ENCODE measurements at regions not wholly inside any gene's neighbourhood (a gene's known extent, or its start where the extent isn't known, plus 50 kb on each side); places are given as distances from the start of the nearest gene placed in this dataset.

DNA sequence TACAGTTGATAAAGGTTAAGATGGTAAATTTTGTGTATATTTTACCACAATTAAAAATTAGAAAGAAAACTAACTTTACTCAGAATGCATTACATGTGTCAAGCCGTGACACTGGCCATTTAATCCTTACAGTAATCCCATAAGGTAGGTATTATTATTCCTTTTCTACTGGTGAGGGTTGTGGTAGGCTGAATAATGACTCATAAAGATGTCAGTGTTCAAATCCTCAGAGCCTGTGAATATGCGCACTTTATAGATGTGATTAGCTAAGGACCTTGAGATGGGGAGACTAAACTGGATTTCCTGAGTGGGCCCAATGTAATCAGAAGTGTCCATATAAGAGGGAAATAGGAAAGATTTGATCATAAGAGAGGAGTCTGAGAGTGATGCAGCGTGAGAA lies 288.1 kb downstream of the TMEM167A start:
- Mint-ChIP-seq H3K9me3 (peaks cover 18% of the 10 kb centered on the region), H3K27me3 (ENCODE audit: low read depth) (no peaks in the 10 kb centered on the region), H3K27ac (no peak overlapping the region), H3K4me3 (no peak overlapping the region), H3K36me3 (0 out of 2 replicates have a peak, but pooled peaks cover 3% of the 10 kb centered on the region), H3K4me1 (peaks cover 18% of the 10 kb centered on the region)
- TF ChIP-seq NFYB (CRISPR knock-in tag; conservative IDR thresholded peaks at IDR 0.05; ENCODE audit: low read depth) = no peak
- no peak for TF ChIP-seq OVOL2 (CRISPR knock-in tag; IDR thresholded peaks at IDR 0.05; ENCODE audit: borderline replicate concordance)
- TF ChIP-seq NR1H2 (CRISPR knock-in tag; IDR thresholded peaks at IDR 0.05) = no peak
- TF ChIP-seq, protein P1, sequence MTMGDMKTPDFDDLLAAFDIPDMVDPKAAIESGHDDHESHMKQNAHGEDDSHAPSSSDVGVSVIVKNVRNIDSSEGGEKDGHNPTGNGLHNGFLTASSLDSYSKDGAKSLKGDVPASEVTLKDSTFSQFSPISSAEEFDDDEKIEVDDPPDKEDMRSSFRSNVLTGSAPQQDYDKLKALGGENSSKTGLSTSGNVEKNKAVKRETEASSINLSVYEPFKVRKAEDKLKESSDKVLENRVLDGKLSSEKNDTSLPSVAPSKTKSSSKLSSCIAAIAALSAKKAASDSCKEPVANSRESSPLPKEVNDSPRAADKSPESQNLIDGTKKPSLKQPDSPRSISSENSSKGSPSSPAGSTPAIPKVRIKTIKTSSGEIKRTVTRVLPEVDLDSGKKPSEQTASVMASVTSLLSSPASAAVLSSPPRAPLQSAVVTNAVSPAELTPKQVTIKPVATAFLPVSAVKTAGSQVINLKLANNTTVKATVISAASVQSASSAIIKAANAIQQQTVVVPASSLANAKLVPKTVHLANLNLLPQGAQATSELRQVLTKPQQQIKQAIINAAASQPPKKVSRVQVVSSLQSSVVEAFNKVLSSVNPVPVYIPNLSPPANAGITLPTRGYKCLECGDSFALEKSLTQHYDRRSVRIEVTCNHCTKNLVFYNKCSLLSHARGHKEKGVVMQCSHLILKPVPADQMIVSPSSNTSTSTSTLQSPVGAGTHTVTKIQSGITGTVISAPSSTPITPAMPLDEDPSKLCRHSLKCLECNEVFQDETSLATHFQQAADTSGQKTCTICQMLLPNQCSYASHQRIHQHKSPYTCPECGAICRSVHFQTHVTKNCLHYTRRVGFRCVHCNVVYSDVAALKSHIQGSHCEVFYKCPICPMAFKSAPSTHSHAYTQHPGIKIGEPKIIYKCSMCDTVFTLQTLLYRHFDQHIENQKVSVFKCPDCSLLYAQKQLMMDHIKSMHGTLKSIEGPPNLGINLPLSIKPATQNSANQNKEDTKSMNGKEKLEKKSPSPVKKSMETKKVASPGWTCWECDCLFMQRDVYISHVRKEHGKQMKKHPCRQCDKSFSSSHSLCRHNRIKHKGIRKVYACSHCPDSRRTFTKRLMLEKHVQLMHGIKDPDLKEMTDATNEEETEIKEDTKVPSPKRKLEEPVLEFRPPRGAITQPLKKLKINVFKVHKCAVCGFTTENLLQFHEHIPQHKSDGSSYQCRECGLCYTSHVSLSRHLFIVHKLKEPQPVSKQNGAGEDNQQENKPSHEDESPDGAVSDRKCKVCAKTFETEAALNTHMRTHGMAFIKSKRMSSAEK (CRISPR knock-in tag; IDR thresholded peaks at IDR 0.05; ENCODE audit: borderline replicate concordance) = no peak
- no peak for TF ChIP-seq FOXK1 (CRISPR knock-in tag; IDR thresholded peaks at IDR 0.05)
- no peak for TF ChIP-seq NR3C1 (CRISPR knock-in tag; conservative IDR thresholded peaks at IDR 0.05; ENCODE audit: low read depth)
- TF ChIP-seq, protein P2, sequence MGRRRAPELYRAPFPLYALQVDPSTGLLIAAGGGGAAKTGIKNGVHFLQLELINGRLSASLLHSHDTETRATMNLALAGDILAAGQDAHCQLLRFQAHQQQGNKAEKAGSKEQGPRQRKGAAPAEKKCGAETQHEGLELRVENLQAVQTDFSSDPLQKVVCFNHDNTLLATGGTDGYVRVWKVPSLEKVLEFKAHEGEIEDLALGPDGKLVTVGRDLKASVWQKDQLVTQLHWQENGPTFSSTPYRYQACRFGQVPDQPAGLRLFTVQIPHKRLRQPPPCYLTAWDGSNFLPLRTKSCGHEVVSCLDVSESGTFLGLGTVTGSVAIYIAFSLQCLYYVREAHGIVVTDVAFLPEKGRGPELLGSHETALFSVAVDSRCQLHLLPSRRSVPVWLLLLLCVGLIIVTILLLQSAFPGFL (CRISPR knock-in tag; IDR thresholded peaks at IDR 0.05; ENCODE audit: borderline replicate concordance) = no peak
- TF ChIP-seq SOX15 (CRISPR knock-in tag; IDR thresholded peaks at IDR 0.05) = no peak
- TF ChIP-seq, protein P3, sequence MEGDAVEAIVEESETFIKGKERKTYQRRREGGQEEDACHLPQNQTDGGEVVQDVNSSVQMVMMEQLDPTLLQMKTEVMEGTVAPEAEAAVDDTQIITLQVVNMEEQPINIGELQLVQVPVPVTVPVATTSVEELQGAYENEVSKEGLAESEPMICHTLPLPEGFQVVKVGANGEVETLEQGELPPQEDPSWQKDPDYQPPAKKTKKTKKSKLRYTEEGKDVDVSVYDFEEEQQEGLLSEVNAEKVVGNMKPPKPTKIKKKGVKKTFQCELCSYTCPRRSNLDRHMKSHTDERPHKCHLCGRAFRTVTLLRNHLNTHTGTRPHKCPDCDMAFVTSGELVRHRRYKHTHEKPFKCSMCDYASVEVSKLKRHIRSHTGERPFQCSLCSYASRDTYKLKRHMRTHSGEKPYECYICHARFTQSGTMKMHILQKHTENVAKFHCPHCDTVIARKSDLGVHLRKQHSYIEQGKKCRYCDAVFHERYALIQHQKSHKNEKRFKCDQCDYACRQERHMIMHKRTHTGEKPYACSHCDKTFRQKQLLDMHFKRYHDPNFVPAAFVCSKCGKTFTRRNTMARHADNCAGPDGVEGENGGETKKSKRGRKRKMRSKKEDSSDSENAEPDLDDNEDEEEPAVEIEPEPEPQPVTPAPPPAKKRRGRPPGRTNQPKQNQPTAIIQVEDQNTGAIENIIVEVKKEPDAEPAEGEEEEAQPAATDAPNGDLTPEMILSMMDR (IDR thresholded peaks at IDR 0.05) = no peak
- no peak for TF ChIP-seq EMX1 (CRISPR knock-in tag; IDR thresholded peaks at IDR 0.05)
- no peak for TF ChIP-seq MYBL2 (CRISPR knock-in tag; IDR thresholded peaks at IDR 0.05)
- no peak for TF ChIP-seq GTF2I (CRISPR knock-in tag; conservative IDR thresholded peaks at IDR 0.05)
- no peak for TF ChIP-seq PRRX2 (CRISPR knock-in tag; IDR thresholded peaks at IDR 0.05)
- TF ChIP-seq GABPB1 (CRISPR knock-in tag; IDR thresholded peaks at IDR 0.05) = no peak
- no peak for TF ChIP-seq MXD4 (CRISPR knock-in tag; IDR thresholded peaks at IDR 0.05; ENCODE audit: borderline replicate concordance)
- TF ChIP-seq, protein P4, sequence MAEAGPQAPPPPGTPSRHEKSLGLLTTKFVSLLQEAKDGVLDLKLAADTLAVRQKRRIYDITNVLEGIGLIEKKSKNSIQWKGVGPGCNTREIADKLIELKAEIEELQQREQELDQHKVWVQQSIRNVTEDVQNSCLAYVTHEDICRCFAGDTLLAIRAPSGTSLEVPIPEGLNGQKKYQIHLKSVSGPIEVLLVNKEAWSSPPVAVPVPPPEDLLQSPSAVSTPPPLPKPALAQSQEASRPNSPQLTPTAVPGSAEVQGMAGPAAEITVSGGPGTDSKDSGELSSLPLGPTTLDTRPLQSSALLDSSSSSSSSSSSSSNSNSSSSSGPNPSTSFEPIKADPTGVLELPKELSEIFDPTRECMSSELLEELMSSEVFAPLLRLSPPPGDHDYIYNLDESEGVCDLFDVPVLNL (CRISPR knock-in tag; IDR thresholded peaks at IDR 0.05; ENCODE audit: borderline replicate concordance, low read depth) = no peak
- TF ChIP-seq ZNF232 (CRISPR knock-in tag; IDR thresholded peaks at IDR 0.05) = no peak
- no peak for TF ChIP-seq RORB (CRISPR knock-in tag; IDR thresholded peaks at IDR 0.05)
- ChIA-PET POLR2A (no interaction called here), CTCF (no interaction called here)
- DNase-seq (ENCODE audit: low spot score) (no peak), ATAC-seq (no peak)

DNA sequence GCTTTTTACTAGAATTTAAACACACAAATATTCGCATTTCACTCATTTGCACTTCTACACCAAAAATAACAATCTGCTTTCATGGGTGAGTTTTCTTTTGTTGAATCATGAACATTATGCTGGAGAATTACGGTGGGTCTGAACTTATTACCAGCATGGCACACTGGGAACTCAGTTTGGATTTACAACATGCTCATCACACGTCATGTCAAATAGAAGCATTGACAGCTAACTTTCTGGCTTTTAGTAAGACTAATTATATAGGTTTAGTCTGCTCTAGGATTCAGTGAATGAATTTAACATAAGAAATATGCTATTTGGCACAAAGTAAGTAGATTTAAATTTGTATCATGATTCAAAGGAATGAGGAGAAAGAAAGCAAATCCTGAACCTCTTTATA lies 290.4 kb downstream of the TMEM167A start:
- Mint-ChIP-seq H3K36me3 (no peaks in the 10 kb centered on the region), H3K9me3 (peaks cover 10% of the 10 kb centered on the region), H3K27me3 (ENCODE audit: low read depth) (no peaks in the 10 kb centered on the region), H3K27ac (no peak overlapping the region), H3K4me3 (no peak overlapping the region), H3K4me1 (peaks cover 18% of the 10 kb centered on the region)
- ChIA-PET POLR2A (no interaction called here), CTCF (no interaction called here)
- no peak for ATAC-seq
- DNase-seq (ENCODE audit: low spot score) = no peak
- TF ChIP-seq CBFB (CRISPR knock-in tag; IDR thresholded peaks at IDR 0.05; ENCODE audit: low read depth) = no peak
- TF ChIP-seq, protein P1 (CRISPR knock-in tag; IDR thresholded peaks at IDR 0.05; ENCODE audit: borderline replicate concordance) = no peak
- TF ChIP-seq, protein P5, sequence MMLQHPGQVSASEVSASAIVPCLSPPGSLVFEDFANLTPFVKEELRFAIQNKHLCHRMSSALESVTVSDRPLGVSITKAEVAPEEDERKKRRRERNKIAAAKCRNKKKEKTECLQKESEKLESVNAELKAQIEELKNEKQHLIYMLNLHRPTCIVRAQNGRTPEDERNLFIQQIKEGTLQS (CRISPR knock-in tag; conservative IDR thresholded peaks at IDR 0.05) = no peak
- TF ChIP-seq NFE2L1 (CRISPR knock-in tag; IDR thresholded peaks at IDR 0.05) = no peak
- TF ChIP-seq RORB (CRISPR knock-in tag; IDR thresholded peaks at IDR 0.05) = no peak
- no peak for TF ChIP-seq EMX1 (CRISPR knock-in tag; IDR thresholded peaks at IDR 0.05)
- no peak for TF ChIP-seq SOX15 (CRISPR knock-in tag; IDR thresholded peaks at IDR 0.05)
- TF ChIP-seq, protein P6, sequence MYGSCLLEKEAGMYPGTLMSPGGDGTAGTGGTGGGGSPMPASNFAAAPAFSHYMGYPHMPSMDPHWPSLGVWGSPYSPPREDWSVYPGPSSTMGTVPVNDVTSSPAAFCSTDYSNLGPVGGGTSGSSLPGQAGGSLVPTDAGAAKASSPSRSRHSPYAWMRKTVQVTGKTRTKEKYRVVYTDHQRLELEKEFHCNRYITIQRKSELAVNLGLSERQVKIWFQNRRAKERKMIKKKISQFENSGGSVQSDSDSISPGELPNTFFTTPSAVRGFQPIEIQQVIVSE (CRISPR knock-in tag; IDR thresholded peaks at IDR 0.05; ENCODE audit: borderline replicate concordance) = no peak
- no peak for TF ChIP-seq SP1 (CRISPR knock-in tag; conservative IDR thresholded peaks at IDR 0.05)
- TF ChIP-seq NR2C2 (CRISPR knock-in tag; IDR thresholded peaks at IDR 0.05) = no peak
